HPDE6-E6E7 (cell line): ENCODE measurements at regions not wholly inside any gene's neighbourhood (a gene's known extent, or its start where the extent isn't known, plus 50 kb on each side); places are given as distances from the start of the nearest gene placed in this dataset.

ENCODE experiments used
- DNase-seq: peaks from one replicate; pipeline ENCODE4 v3.0.0; 2011; ENCODE audit warnings: missing footprints; ENCODE audit errors: extremely low spot score

- DNase-seq, result no peak
Observed at GRCh38 chr17:77725846-77726245, 232.7 kb upstream of the TNRC6C start.

- no peak for DNase-seq
Observed at GRCh38 chr17:77726549-77727006, 231.9 kb upstream of the TNRC6C start.

DNA sequence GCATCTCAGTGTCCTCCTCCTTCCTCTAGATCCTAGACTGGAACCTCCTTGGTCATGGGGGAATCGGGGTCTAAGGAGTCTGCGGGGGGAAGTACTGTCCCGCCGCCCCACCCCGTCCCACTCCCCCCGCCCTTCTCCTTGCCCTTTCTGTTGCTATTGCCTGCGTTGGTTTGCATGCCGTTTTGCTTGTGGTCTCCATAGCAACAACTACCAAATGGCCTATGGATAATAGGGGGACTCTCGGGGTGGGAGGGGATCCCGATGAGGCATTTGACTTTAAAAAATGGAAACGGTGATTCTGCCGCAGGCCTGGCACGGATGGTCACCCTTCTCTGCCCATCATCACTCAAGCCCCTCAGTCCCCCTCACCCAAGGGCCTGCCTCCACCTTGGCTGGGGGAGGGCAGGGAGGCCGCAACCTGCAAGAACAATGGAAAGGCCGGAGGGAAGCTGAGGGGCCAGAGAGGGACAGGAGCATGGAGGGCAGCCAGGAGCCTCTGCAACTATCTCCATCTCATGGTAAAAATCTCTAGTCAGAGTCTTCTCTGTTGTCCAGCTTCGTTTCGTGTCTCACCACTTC lies 231.4 kb upstream of the TNRC6C start:
- no peak for DNase-seq

DNA sequence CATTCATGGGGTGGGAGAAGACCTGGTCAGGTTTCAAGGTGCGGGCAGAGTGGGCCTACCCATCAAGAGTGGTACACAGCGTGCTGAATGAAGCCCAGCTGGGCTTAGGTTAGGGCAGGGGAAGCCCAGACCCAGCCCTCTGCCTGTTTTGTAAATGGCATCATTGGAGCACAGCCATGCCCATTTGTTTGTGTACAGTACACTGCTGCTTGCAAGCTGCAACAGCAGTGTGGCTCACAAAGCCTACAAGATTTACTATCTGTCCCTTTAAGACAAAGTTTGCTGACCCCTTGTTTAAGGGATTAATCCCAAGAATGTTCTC lies 230.1 kb upstream of the TNRC6C start:
- DNase-seq, result no peak

- DNase-seq, result no peak
Observed at GRCh38 chr17:77728871-77729270, 229.6 kb upstream of the TNRC6C start.

DNA sequence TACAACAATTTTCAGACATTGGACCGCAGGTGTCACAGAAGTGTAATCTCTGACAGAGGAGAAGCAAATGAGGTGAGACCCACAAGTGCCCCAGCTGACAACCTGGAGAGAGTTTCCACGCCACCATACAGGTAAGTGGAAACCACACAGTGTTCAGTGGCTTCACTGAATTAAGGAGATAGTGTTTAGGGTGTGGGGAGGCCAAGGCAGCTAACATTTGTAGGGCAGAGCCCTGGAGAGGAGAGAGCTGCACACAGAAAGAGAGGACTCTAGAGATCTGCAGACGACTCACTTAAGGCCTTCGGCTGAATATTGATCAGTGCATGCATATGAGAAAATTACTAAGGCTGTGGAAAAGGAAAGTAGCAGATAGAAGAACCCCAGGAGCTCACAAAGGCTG lies 228.9 kb upstream of the TNRC6C start:
- DNase-seq, result no peak

DNA sequence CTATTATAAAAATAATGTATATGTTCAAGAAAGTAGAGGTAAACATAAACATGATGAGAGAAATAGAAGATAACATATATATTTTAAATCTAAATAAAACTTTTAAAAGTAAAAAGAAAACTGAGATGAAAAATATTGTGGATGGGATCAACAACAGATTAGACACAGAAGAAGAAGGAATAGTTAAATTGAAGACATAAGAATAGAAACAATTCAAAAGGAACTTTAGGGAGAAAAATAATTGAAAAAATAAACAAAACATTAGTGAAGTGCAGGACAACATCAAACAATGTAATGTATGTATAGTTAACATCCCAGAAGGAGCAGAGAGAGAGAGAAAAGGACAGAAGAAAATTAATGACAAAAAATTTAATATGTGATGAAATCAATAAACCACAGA lies 228.1 kb upstream of the TNRC6C start:
- DNase-seq, result no peak

DNA sequence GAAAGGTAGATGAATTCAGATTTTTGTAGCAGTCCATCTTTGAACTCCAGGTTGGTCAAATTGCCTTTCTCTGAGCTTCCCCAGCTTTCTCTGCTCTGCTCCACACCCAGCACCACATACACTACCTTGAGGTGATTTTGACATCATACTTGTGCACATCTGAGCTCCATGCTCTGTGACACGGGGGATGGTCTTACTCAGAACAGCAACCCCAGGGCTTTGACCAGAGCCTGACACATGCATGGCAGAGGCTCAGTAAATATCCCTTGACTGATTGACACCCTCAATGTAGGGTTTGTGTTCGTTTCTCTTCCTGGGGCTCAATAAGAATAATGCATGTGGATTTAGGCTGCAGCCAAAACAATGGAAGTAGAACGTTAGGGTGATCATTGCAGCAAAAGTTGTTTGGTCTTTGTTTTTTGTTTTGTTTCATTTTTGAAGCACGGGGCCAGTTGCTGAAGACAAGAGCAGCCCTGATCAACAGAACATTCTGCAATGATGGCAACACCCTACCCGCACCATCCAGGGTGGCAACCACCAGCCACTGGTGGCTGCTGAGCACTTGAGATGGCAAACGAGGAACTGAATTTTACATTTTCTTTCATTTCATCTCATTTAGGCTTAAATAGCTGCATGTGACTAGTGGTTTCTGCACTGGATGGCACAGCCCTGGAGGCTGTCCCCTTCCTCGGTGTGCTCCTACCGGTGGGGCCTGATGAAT lies 224.8 kb upstream of the TNRC6C start:
- DNase-seq, result no peak

DNA sequence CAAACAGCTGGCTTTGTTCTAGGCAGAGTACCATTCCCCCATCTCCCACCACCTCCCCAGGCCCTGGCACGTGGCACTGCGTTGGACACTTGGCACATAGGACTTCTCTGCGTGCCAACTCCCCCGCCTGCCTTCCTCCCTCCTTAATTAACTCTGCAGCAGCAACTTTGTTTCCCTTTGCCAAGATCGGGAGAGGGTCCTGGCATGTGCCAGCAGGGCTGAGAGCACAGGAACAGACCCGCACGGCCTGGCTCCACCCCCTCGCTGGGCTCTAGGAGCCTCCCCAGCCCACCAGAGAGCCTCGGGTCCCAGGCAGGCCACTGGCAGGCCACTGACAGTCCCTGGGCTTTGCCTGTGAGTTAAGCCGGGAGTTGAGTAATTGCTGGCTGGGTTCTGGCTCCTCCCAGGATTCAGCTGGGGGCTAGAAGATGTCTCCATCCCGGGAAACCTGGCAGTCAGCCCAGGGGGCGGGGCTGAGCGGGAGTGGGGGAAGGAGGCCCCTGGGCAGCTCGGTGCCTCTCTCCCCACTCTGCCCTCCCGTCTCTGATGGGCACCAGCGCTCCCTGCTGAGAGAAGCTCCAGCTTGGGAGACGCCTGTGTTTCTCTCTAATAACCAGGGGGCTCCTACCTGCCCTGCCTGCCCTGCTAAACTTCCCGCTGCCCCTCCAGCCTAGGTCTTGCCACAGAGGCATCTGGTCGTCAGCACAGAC lies 224.0 kb upstream of the TNRC6C start:
- no peak for DNase-seq

GRCh38 chr17:77735081-77735565 lies 223.4 kb upstream of the TNRC6C start:
- DNase-seq, result no peak

DNA sequence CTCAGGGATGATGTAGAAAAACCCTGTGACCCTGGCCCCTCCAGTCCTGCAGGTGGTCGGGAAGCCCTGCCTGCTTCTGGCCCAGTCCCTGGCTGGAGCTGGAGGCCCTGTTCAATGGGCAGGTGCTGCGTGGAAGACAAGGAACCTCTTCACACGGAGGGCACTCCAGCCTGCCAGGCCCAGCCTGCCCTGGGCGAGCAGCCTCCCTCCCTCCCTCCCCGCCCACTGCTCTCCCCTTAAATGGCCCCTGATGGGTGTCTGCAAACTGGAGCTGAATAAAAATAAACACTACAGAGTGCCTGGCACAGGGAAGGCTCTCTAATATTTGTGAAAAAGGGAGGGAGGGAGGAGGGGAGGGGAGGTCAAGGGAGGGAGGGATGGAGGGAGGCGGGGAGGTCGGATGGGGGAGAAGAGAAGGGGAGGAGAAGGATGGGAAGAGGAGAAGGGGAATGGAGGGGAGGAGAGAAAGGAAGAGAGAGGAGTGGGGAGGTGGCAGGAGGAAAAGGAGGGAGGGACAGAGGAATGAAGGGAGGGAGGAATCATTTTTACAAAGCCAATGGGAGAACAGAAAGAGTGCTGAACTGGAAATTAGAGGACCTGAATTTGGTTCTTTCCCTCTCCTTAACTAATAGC lies 222.8 kb upstream of the TNRC6C start:
- no peak for DNase-seq

DNA sequence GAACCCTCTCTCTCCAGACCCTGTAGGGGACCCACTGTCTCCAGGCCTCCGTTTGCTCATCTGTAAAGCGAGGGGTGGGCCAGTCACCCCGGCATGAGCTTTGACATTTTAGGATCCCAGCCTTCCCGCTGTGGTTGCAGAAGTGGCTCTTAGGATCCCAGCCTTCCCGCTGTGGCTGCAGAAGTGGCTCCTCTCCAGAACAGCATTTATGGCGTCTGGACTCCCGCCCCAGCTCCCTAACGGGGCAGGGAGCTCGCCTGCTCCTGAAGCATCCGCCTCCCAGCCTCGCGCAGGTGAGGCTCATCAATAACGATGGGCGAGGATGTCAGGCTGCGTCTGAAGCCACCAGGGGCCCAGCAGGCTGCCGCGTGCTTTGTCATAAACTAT lies 222.3 kb upstream of the TNRC6C start:
- no peak for DNase-seq

DNA sequence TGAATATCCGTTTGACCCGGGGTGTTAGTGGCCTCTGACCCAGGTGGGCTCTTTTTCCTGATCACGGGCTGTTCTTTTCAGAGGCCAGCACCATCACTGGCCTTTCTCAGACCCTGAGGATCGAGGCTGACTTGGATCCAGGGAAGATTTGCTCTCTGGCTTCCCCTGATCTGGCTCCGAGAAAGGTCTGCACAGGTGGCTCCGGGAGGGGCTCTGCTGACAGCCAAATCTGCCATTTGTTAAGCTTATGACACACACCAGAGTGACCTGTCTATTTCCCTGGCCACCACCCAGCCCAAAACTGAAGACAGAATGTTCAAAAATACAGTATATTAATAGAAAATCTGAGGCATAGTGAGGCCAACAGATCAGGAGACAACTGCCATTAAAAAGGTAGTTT lies 221.8 kb upstream of the TNRC6C start:
- DNase-seq, result no peak

GRCh38 chr17:77737442-77738265 lies 220.8 kb upstream of the TNRC6C start:
- DNase-seq, result no peak

DNA sequence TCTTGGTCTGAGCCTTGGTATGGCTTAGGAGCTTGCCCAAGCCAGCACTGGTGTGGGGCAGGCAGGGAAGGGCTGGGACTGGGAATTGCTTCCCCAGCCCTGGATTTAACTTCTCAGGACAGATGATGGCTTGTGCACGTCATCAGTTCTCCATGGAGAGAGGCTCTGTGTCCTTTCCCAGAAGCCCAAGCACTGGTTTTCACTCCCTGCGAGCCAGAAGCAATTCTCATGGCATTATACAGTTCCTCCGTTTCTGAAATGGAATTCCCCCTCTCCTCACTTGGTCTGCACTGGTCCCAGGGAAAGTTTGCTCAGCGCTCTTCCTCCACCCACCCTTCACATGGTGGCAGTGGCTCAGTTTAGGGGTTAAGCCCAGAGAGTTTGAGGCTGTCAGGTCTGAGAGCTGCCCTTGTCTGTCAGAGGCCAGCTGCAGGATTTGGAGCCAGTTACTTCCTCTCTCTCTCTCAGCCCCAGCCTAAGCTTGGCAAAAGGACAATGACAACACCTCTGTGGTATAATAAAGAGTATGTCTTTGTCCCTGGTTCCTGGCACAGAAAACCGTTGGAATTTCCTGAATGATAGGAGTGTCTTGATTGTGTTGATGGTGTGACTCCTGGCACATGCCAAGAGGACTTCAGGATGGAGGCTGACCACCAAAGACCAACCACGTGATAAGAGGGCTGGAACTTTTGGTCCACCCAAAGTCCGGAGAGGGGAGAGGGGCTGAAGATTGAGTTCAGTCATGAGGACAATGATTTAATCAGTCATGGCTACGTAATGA lies 219.6 kb upstream of the TNRC6C start:
- DNase-seq, result no peak

DNA sequence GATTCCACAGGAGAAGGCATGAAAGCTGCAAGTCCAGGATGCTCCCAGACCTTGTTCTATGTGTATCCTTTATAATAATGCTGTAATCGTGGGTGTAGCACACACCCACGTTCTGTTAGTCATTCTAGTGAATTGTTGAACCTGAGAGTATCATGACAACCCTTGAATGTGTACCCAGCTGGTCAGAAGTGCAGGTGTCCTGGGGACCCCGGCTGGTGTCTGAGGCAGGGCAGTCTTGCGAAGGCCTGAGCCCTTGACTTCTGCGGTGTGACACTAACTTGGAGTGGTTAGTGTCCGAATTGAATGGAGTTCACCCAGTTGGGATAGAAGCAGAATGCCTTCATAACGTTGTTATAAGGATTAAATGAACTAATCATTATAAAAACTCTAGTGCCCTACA lies 218.0 kb upstream of the TNRC6C start:
- DNase-seq, result no peak

GRCh38 chr17:77741109-77741508 lies 217.4 kb upstream of the TNRC6C start:
- no peak for DNase-seq

DNA sequence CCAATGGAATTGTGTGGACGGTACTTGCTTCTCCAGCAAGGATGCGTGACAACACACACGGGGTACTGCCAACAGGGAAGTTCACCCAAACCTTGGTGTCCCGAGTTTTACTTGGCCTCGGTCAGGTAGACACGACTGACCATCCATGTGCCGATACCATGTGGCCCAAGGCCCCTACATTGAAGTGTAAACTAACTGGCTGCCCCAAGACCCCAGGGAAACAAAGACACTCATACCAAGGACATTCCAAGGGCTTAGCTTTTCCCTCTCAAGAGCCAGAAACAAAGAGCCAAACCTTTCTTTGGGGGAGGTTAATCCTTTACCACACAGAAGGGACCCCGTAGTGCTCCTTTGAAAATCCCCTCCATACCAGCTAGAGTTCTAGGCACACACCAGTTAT lies 215.9 kb upstream of the TNRC6C start:
- DNase-seq, result no peak

DNA sequence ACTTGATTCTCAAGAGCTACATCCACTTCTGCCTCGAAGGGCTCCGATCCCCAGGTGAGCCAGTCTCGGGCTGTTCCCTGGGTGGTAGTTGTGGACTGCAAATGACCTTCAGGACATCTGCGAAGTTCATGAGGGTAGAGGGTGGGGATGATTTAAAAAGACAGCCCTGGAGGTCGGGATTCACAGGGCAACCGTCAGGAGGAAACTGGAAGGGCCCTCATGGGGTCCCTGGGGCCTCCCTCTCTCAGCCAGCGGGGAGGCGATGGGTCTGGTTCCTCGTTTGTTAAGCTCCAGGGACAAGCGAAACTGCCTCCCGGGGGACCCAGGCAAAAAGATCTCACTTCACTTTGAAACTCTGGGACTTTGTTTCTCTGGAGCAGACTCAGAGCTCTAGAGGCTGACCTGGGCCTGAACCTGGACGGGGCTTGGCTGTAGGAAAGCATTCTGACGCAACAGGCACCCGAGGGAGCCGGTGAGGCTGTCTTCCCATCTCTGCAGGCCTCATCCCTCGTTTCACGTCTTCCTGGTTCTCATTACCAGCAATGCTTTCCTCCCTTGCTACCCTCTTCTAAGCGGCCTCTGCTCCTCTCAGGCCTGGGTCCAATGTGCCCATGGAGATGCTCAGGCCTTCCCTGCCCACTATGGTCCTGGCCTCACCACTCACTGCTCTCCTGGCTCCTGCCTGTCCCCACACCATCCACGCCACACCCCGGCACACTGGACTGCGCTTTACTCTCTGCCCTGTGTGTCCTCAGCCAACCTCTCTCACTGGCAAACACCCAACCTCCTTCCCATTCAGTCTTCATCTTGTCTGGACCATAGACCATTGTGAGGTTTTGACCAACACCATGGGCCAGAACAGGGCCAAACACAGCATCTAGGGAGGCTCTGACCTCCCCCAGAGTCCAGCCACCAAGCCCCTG lies 214.2 kb upstream of the TNRC6C start:
- no peak for DNase-seq

DNA sequence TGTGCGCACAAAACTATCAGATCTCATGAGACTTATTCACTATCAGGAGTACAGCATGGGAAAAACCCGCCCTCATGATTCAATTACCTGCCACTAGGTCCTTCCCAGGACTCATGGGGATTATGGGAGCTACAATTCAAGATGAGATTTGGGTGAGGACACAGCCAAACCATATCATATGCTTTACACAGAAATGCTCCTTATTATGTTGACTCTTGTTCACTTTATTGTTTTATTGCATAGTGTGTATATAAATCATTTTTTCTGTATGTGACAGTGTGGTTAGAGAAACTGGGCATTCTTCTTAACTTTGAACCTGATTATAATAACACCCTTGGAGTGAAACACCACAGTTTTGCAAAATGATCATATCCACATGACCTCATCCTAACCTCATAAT lies 212.8 kb upstream of the TNRC6C start:
- no peak for DNase-seq
